Uterus (tissue), 2 donors: ENCODE measurements at regions not wholly inside any gene's neighbourhood (a gene's known extent, or its start where the extent isn't known, plus 50 kb on each side); places are given as distances from the start of the nearest gene placed in this dataset.

ENCODE experiments used
- POLR2A ChIP-seq, 2 donors: fragments of 450-650 bp; IDR thresholded peaks; one replicate each; pipeline ENCODE4 v1.6.1; 2016; ENCODE audit warnings: antibody characterized with exemption in 2 of 2, mild to moderate bottlenecking in 1 of 2, moderate library complexity in 1 of 2
- TF ChIP-seq, protein P1 (sequence below), 4 experiments: fragments of 200-600 bp in 2 of 4; fragments of 450-650 bp in 2 of 4; sonication (generic) in 2 of 4; IDR thresholded peaks; one replicate each; pipeline ENCODE4 v1.5.1; 2016 to 2019; ENCODE audit warnings: antibody characterized with exemption in 4 of 4, mild to moderate bottlenecking in 2 of 4, moderate library complexity in 1 of 4

GRCh38 chr10:118488710-118489497 lies 106.5 kb downstream of the PRLHR start:
- TF ChIP-seq, protein P1, sequence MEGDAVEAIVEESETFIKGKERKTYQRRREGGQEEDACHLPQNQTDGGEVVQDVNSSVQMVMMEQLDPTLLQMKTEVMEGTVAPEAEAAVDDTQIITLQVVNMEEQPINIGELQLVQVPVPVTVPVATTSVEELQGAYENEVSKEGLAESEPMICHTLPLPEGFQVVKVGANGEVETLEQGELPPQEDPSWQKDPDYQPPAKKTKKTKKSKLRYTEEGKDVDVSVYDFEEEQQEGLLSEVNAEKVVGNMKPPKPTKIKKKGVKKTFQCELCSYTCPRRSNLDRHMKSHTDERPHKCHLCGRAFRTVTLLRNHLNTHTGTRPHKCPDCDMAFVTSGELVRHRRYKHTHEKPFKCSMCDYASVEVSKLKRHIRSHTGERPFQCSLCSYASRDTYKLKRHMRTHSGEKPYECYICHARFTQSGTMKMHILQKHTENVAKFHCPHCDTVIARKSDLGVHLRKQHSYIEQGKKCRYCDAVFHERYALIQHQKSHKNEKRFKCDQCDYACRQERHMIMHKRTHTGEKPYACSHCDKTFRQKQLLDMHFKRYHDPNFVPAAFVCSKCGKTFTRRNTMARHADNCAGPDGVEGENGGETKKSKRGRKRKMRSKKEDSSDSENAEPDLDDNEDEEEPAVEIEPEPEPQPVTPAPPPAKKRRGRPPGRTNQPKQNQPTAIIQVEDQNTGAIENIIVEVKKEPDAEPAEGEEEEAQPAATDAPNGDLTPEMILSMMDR (IDR thresholded peaks at IDR 0.05), result no peak
- no peak for TF ChIP-seq POLR2A (IDR thresholded peaks at IDR 0.05)
